HG03060 (cell line): ENCODE measurements at regions not wholly inside any gene's neighbourhood (a gene's known extent, or its start where the extent isn't known, plus 50 kb on each side); places are given as distances from the start of the nearest gene placed in this dataset.

ENCODE experiments used
- ATAC-seq: cut with Tn5 transposase; IDR thresholded peaks from one replicate; pipeline ENCODE4 v1.9.1; 2021; ENCODE audit warnings: low read depth, moderate number of reproducible peaks; ENCODE audit not compliant: unreplicated experiment

GRCh38 chr9:129350143-129350935, 172.3 kb upstream of the IER5L start:
- no peak for ATAC-seq

GRCh38 chr9:129349665-129349947, 171.5 kb upstream of the IER5L start:
- no peak for ATAC-seq

GRCh38 chr9:129348890-129349664, 171.0 kb upstream of the IER5L start:
- ATAC-seq, result no peak

GRCh38 chr9:129347316-129348120, 169.5 kb upstream of the IER5L start:
- no peak for ATAC-seq

- no peak for ATAC-seq
Observed at GRCh38 chr9:129346046-129346445, 168.0 kb upstream of the IER5L start.

GRCh38 chr9:129344641-129345495, 166.8 kb upstream of the IER5L start:
- ATAC-seq, result no peak

GRCh38 chr9:129343424-129344375, 165.6 kb upstream of the IER5L start:
- no peak for ATAC-seq

GRCh38 chr9:129342591-129343423, 164.7 kb upstream of the IER5L start:
- ATAC-seq, result no peak

GRCh38 chr9:129341987-129342348, 163.9 kb upstream of the IER5L start:
- ATAC-seq, result no peak

- no peak for ATAC-seq
Observed at GRCh38 chr9:129341171-129341986, 163.3 kb upstream of the IER5L start.

- no peak for ATAC-seq
Observed at GRCh38 chr9:129340427-129341170, 162.5 kb upstream of the IER5L start.

GRCh38 chr9:129339539-129340157, 161.6 kb upstream of the IER5L start:
- ATAC-seq, result no peak

- no peak for ATAC-seq
Observed at GRCh38 chr9:129338724-129339430, 160.8 kb upstream of the IER5L start.

- ATAC-seq, result no peak
Observed at GRCh38 chr9:129337336-129338140, 159.5 kb upstream of the IER5L start.
